ENCODE measurements at regions not wholly inside any gene's neighbourhood (a gene's known extent, or its start where the extent isn't known, plus 50 kb on each side); places are given as distances from the start of the nearest gene placed in this dataset.
"Not testable (repeated sequence)": the region's sequence is repeated elsewhere in the genome, so short reads cannot be mapped to it uniquely, and the experiment has no call there.

DNA sequence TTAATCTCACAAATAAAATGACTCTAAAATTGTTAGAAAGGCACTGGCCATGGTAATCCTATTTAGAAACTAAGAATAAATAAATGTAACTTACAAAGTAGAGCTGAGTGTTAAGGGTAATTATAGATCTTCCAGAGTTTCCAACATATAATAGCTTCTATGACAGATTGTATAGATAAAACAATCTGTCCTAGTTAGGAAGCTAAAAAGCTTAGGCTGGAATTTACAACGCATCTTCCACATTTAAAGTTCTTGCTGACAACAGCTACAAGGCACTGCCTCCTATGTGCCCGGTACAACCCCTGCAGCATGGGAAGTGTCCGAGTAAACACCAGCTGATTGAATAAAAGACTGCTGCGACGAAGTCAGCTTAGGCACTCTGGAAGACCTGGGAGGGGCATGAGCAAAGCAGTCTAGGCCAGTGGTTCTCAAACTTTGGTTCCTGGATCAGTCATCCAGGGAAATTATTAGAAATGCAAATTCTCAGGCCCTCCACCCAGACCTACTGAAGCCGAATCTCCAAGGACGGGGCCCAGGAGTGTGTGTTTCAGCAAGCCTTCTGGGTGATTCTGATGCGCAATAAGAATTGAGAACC, 635.6 kb upstream of the TBX3 start:
- DNase-seq (ENCODE audit: low read depth), result no peak

- DNase-seq (ENCODE audit: low read depth), result no peak
Observed at GRCh38 chr12:115313929-115314328, 630.0 kb upstream of the TBX3 start.

DNA sequence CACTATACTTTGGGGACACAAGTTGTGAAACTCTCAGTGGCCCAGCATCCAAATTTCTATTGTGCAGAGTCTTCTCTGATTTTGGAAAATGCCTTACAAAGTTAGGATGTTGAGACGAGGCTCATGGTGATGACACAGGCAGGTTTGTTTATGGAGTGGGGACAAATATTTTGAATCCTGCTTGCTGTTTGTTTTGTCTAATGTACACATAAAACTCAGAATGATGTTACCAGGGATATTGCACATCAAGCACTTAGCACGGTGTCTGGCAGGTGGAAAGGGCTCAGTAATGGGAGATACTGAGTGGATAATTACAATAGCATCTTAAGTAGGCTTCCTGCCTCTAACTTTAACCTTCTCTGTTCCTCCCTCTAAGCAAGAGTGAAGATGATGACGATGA, 628.9 kb upstream of the TBX3 start:
- no peak for DNase-seq (ENCODE audit: low read depth)

- no peak for DNase-seq (ENCODE audit: low read depth)
Observed at GRCh38 chr12:115311875-115312274, 627.9 kb upstream of the TBX3 start.

DNA sequence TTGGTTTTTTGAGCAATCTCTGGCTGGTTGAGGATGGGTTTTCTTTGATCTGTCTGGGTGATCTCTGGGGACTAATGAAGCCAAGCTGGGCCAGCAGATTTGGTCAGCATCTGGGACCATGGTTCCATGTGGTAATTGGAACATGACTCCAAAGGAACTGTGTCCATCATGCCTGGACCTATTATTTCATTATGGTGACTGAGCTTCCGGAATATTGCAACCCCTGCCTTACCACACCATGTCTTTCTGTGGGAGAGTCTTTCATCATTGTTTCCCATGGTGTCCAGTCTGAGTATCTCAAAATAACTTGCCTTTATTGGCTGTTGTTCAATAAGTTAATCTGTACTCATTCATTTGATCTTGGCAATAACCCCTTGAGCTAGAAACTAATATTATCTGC, 624.9 kb upstream of the TBX3 start:
- DNase-seq (ENCODE audit: low read depth), result no peak

DNA sequence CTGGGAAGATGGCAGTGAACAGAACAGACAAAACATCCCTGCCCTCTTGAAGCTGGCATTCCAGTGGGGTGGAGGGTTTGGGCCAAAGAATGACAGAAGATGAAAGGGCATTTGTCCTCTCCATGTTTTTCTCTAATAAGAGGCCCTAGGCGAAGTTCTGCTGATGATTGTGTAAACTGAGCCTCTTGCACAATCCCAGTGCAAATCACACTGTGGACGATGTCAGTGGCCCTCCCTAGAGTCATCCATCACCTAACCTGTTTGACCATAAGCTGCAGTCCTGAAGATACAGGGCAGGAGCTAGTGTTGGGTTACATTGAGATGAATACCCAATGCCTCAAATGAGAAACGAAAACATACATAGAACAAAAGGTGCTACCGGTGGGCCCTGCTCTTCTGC, 622.4 kb upstream of the TBX3 start:
- DNase-seq (ENCODE audit: low read depth), result no peak

DNA sequence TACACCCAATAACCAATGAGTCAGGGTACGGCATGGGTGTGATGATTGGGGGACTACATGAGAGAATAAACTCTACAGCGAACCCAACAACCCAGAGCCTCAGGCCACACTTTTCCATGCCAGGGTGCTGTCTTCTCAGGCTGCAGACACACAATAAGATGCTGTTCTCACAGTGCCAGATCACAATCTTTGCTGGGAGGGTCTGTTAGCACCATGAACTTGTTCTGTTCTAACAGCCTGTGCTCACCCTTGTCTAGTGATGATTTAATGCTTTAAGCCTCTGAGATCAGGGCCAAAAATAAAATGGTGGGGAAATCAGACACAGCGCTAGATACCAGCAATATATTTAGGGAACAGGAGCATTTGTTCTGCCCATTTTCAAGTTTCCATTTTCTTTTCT, 621.9 kb upstream of the TBX3 start:
- DNase-seq (ENCODE audit: low read depth), result no peak

- no peak for DNase-seq (ENCODE audit: low read depth)
Observed at GRCh38 chr12:115305275-115305674, 621.3 kb upstream of the TBX3 start.

- DNase-seq (ENCODE audit: low read depth), result no peak
Observed at GRCh38 chr12:115303723-115304309, 619.8 kb upstream of the TBX3 start.

- no peak for DNase-seq (ENCODE audit: low read depth)
Observed at GRCh38 chr12:115297445-115297844, 613.5 kb upstream of the TBX3 start.

GRCh38 chr12:115296613-115297198, 612.7 kb upstream of the TBX3 start:
- DNase-seq (ENCODE audit: low read depth), result no peak

DNA sequence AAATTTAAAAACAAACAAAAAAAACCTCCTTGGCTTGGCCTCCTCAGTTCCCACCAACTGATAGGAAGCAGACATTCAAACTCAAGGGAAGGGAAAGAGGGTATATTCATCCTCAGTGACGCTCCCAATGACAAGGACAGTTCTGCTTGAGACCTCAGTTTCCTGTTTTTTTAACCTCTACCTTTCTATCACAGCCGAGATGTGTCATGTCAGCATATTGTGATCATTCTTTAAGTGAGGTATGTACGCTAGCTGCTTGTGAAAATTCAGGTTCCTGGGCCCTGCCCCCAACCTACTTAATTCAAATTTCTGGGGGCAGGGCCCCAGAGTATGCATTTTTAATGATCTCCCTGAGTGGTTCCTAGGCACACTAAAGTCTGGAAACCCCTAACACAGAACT, 611.9 kb upstream of the TBX3 start:
- no peak for DNase-seq (ENCODE audit: low read depth)

DNA sequence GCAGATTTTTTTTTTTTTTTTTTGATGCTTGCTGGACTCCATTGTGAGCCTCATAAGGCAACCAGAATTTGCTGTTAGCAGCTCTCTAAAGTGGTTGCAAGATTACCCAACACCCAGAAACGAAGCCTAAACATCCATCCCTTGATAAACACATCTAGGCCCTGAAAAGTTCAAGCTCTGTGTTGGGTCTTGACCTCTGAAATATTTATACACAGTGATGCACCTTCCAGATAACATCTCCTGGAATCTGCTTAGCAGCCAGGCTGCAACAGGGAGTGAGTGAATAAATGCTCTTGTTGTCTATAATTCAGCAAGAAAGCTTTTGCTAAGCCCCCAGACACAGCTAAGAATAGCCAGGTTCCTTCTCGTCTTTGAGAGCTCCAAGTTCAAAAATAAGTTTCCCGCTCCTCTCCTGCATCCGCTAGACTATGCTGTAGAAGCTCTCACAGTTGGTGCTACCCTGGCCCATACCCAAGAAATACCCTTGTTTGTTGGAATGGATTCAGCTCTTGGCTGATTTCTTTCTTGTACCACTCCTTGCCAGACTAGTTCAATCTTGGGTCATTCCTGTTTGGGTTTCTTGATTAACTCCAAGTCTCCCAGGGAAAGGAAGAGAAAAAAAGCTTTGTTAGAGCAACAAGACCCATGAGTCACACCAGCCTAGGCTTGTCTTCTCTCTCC, 610.6 kb upstream of the TBX3 start:
- no peak for DNase-seq (ENCODE audit: low read depth)

GRCh38 chr12:115285429-115285828, 601.5 kb upstream of the TBX3 start:
- DNase-seq (ENCODE audit: low read depth), result not testable (repeated sequence)

- DNase-seq (ENCODE audit: low read depth), result no peak
Observed at GRCh38 chr12:115273456-115273855, 589.5 kb upstream of the TBX3 start.

DNA sequence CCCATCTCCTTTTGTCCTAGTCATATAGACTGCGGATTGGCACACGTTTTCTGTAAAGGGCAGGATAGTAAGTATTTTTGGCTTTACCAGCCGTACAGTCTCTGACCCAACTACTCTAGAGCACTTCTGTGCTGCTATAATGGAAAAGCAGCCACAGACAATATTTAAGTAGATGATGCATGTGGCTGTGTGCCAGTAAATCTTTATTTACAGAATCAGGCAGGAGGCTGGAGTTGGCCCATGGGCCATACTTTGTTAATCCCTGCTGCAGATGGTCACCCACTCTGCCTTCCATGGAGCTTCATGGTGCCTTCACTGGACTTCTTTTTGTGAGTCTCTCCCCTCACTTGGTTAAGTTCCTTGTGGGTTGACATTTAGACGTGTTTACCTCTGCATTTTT, 584.5 kb upstream of the TBX3 start:
- no peak for DNase-seq (ENCODE audit: low read depth)

GRCh38 chr12:115267891-115268290, 583.9 kb upstream of the TBX3 start:
- no peak for DNase-seq (ENCODE audit: low read depth)

DNA sequence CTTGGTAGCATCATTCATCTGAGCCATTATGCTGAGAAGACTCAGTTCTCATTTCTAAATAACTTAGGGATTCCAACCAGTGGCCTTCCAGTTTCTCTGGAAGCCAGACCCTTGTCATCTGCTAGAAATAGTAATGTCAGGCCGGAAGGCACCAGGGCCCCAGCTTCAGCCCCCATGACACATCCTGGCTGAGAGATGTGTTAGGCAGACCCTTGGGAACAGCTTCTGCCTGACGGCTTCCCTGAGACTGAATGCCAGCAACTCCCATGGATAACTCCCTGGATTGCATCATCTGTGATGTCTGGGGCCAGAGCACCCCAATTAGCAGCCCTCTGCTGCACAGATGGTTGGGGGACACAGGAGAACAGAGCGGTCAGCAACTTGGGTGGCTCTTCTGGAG, 583.5 kb upstream of the TBX3 start:
- no peak for DNase-seq (ENCODE audit: low read depth)

DNA sequence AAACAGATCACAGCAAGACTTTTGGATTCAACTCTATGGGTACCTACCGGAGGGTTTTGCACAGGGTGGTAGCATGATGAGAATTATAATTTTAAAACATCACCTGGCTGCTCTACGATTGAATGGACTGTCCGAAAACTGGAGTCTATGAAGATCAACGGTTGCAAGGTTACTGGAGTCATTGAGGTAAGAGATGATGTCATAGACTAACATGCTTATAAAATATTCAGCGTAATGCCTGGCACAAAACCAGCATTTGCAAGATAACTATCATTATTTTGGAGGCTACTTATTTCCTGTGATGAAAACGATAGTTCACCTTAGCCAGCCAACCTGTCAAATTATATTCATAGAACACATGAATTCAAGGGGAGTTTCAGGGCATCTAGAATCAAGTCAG, 580.6 kb upstream of the TBX3 start:
- DNase-seq (ENCODE audit: low read depth), result no peak

DNA sequence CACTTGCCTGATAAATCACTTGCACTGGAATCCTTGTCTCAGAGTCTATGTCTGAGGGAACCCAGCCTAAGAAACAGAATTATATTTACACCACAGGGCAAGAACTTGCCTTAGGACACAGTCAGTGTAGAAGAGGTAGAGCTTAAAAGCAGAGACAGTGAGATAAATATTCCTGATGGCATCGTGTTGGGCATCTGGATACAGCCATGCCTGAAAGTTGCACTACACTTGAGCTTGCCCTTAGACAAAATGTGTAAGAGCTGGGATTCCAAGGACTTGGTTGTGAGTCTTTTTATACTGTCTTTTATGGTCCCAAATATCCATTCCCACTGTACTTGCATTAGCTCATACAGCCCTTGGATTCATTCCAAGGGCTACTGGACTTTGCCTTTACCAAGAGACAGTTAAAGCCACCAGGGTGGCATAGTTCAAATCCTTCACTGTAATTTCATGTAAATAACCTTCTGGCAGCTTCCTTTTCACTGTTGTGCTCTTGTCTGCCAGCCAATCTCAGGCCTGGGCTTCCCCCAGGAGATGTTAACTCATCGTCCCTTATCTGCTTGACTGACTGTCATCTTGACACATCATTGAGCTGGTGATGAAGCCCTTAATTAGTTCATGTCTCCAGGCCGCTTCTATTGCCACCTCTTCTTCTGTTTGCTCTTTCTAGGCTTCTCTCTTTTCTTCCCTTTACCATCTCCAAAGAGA, 577.9 kb upstream of the TBX3 start:
- no peak for DNase-seq (ENCODE audit: low read depth)

GRCh38 chr12:115260762-115261675, 577.0 kb upstream of the TBX3 start:
- DNase-seq (ENCODE audit: low read depth), result no peak

Data from non-pigmented ciliary epithelial cell (primary cell).